ENCODE measurements at regions not wholly inside any gene's neighbourhood (a gene's known extent, or its start where the extent isn't known, plus 50 kb on each side); places are given as distances from the start of the nearest gene placed in this dataset.

- TF ChIP-seq, protein P1, sequence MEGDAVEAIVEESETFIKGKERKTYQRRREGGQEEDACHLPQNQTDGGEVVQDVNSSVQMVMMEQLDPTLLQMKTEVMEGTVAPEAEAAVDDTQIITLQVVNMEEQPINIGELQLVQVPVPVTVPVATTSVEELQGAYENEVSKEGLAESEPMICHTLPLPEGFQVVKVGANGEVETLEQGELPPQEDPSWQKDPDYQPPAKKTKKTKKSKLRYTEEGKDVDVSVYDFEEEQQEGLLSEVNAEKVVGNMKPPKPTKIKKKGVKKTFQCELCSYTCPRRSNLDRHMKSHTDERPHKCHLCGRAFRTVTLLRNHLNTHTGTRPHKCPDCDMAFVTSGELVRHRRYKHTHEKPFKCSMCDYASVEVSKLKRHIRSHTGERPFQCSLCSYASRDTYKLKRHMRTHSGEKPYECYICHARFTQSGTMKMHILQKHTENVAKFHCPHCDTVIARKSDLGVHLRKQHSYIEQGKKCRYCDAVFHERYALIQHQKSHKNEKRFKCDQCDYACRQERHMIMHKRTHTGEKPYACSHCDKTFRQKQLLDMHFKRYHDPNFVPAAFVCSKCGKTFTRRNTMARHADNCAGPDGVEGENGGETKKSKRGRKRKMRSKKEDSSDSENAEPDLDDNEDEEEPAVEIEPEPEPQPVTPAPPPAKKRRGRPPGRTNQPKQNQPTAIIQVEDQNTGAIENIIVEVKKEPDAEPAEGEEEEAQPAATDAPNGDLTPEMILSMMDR (conservative IDR thresholded peaks at IDR 0.05): no peak
- TF ChIP-seq ZFX (IDR thresholded peaks at IDR 0.05): no peak
These were observed 185.0 kb upstream of the SGK1 start for GRCh38 chr6:134502614-134503549.
